A673 (cell line): ENCODE measurements at regions not wholly inside any gene's neighbourhood (a gene's known extent, or its start where the extent isn't known, plus 50 kb on each side); places are given as distances from the start of the nearest gene placed in this dataset.

Experiments
- BruUV-seq: library from RNA; stranded (reverse); fragments of 400-500 nt; replicated peaks from 2 replicates; lab custom pipeline; 2021; lab: Mats Ljungman, UMichigan
- CTCF ChIA-PET: fragments of 300-600 bp; sonication (Branson Sonifier 250); formaldehyde crosslinking; loops from one replicate; lab custom pipeline; 2022; ENCODE audit warnings: antibody characterized with exemption; lab: Charles Lee
- POLR2A ChIA-PET: fragments of 300-600 bp; sonication (Branson Sonifier 250); formaldehyde crosslinking; loops from one replicate; lab custom pipeline; 2022; ENCODE audit warnings: antibody characterized with exemption; ENCODE audit not compliant: low non-redundant PET; lab: Charles Lee
- DNase-seq: peaks from one replicate; pipeline ENCODE4 v3.0.0-alpha.2; 2015; ENCODE audit warnings: low spot score
- H3K27ac ChIP-seq: fragments of 200-600 bp; sonication (generic); 2 replicates; pipeline ENCODE4 v1.5.1; 2016; ENCODE audit warnings: mixed run types, low read depth, mild to moderate bottlenecking, mixed read lengths, antibody characterized with exemption, low read length; ENCODE audit not compliant: poor library complexity, severe bottlenecking
- H3K27me3 ChIP-seq: fragments of 200-600 bp; sonication (generic); replicated peaks from 2 replicates; pipeline ENCODE4 v1.6.1; 2017; ENCODE audit warnings: mixed run types, low read depth, mild to moderate bottlenecking, mixed read lengths, antibody characterized with exemption, low read length; ENCODE audit not compliant: insufficient read depth, poor library complexity
- H3K36me3 ChIP-seq: fragments of 200-600 bp; sonication (generic); 2 replicates; pipeline ENCODE4 v1.6.1; 2016; ENCODE audit warnings: mixed run types, mild to moderate bottlenecking, mixed read lengths, antibody characterized with exemption, low read length; ENCODE audit not compliant: insufficient read depth, poor library complexity, severe bottlenecking
- H3K4me1 ChIP-seq: fragments of 200-600 bp; sonication (generic); 2 replicates; pipeline ENCODE4 v1.6.1; 2017; ENCODE audit warnings: mixed run types, mild to moderate bottlenecking, mixed read lengths, antibody characterized with exemption, low read length; ENCODE audit not compliant: insufficient read depth, poor library complexity, severe bottlenecking
- H3K4me3 ChIP-seq: fragments of 200-600 bp; sonication (generic); 2 replicates; pipeline ENCODE4 v1.5.1; 2016; ENCODE audit warnings: low read depth, mixed run types, mild to moderate bottlenecking, mixed read lengths, low read length; ENCODE audit not compliant: poor library complexity, severe bottlenecking
- H3K9me3 ChIP-seq: fragments of 200-600 bp; sonication (generic); 2 replicates; pipeline ENCODE4 v1.6.1; 2016; ENCODE audit warnings: mixed run types, low read depth, mild to moderate bottlenecking, mixed read lengths, antibody characterized with exemption, low read length; ENCODE audit not compliant: poor library complexity, severe bottlenecking
- CTCF ChIP-seq: fragments of 300-800, 200-600 bp; sonication (generic); conservative IDR thresholded peaks from 2 replicates; pipeline ENCODE4 v1.5.1; 2017; ENCODE audit warnings: low read depth, mild to moderate bottlenecking, antibody characterized with exemption, low read length, moderate library complexity, mixed read lengths
- EZH2 ChIP-seq: fragments of 200-600 bp; sonication (generic); IDR thresholded peaks from 2 replicates; pipeline ENCODE4 v1.6.1; 2017; ENCODE audit warnings: borderline replicate concordance, low read depth, mild to moderate bottlenecking, mixed read lengths, antibody characterized with exemption, low read length; ENCODE audit not compliant: poor library complexity, severe bottlenecking
- intact Hi-C: fragments of 100-400 bp; cut with micrococcal nuclease; formaldehyde crosslinking; loops from one replicate; pipeline ENCODE4 v1.10.0; 2022; ENCODE audit not compliant: unreplicated experiment

DNA sequence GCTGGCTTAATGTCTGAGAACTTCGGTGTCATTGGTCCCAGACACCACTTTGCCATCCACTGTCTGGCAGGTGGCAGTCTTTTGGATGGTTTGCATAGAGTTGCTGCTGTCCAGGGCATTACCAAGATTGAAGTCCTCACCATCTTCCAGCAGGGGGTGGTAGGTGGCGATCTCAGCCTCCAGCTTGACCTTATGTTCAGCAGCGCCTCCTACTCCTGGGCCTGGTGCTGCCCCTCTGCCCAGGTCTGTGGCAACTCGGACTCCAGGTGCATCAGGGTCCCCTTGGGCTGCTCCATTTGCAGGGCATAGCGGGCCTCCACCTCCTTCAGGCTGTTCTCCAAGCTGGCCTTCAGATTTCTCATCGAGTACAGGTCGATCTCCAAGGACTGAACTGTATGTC, 573.3 kb upstream of the NCAM2 start:
- POLR2A ChIA-PET, result no interaction called here
- TF ChIP-seq EZH2 (no peak), CTCF (no peak)
- H3K4me3 ChIP-seq, result no peak overlapping the region
- no peaks in the 10 kb centered on the region for H3K27me3 ChIP-seq
- H3K9me3 ChIP-seq, result no peaks in the 10 kb centered on the region
- no peak for DNase-seq
- CTCF ChIA-PET, result no interaction called here
- H3K4me1 ChIP-seq, result no peaks in the 10 kb centered on the region
- H3K27ac ChIP-seq, result no peak overlapping the region
- intact Hi-C loops, result no loop called here
- H3K36me3 ChIP-seq, result no peaks in the 10 kb centered on the region
- no TSS peak for BruUV-seq

DNA sequence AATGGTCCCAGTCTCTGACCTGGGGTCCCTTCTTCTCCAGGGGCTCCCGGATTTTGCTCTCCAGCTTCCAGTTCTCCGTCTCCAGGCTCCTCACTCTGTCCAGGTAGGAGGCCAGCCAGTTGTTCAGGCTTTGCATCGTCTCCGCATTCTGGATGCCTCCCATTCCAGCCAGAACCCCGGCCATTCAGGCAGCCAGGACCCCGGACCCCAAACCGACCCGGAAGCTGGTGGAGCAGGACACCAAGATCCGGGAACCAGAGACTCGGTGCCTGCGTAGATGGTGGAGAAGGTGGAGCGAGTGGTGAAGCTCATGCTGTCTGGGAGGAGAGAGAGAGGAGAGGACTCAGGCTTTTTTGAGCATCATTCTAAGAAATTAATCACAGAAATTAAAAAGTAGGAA, 572.4 kb upstream of the NCAM2 start:
- no peaks in the 10 kb centered on the region for H3K9me3 ChIP-seq
- CTCF ChIA-PET, result no interaction called here
- POLR2A ChIA-PET, result no interaction called here
- H3K4me1 ChIP-seq, result no peaks in the 10 kb centered on the region
- H3K27me3 ChIP-seq, result no peaks in the 10 kb centered on the region
- no peak overlapping the region for H3K27ac ChIP-seq
- BruUV-seq, result no TSS peak
- TF ChIP-seq CTCF (no peak), EZH2 (no peak)
- DNase-seq, result no peak
- intact Hi-C loops, result no loop called here
- no peak overlapping the region for H3K4me3 ChIP-seq
- H3K36me3 ChIP-seq, result no peaks in the 10 kb centered on the region

DNA sequence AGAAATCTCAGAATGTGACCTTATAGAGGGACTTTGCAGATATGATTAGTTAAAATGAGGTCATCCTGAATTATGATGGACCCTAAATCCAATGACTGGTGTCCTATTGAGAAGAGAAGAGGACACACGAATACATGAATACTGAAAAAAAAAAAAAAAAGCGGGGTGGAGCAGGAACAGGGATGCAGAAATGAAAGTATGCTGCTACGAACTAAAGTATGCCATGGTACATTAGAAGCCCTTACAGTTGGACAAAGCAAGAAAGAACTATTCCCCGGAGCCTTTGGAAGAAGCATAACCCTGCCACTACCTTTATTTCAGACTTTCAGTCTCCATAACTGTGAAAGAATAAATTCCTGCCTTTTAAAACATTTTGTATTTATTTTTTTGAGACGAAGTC, 557.9 kb upstream of the NCAM2 start:
- no TSS peak for BruUV-seq
- no peak overlapping the region for H3K27ac ChIP-seq
- no peak for DNase-seq
- no peaks in the 10 kb centered on the region for H3K36me3 ChIP-seq
- ChIA-PET CTCF (interaction anchor here (0.6 kb wide), 1 partner anchor 22 kb away, joined by 6 read pairs; no protein-coding TSS in a partner anchor), POLR2A (no interaction called here)
- no peaks in the 10 kb centered on the region for H3K4me1 ChIP-seq
- no peaks in the 10 kb centered on the region for H3K27me3 ChIP-seq
- no peaks in the 10 kb centered on the region for H3K9me3 ChIP-seq
- H3K4me3 ChIP-seq, result no peak overlapping the region
- intact Hi-C loops, result no loop called here
- TF ChIP-seq CTCF (no peak), EZH2 (no peak)
